Left renal pelvis (tissue), 4 donors: ENCODE measurements at regions not wholly inside any gene's neighbourhood (a gene's known extent, or its start where the extent isn't known, plus 50 kb on each side); places are given as distances from the start of the nearest gene placed in this dataset.

Experiments
- DNase-seq, 4 donors: peaks; one replicate each; pipeline ENCODE4 v3.0.0-alpha.2; 2013; ENCODE audit warnings: low read depth in 4 of 4, low spot score in 3 of 4

DNA sequence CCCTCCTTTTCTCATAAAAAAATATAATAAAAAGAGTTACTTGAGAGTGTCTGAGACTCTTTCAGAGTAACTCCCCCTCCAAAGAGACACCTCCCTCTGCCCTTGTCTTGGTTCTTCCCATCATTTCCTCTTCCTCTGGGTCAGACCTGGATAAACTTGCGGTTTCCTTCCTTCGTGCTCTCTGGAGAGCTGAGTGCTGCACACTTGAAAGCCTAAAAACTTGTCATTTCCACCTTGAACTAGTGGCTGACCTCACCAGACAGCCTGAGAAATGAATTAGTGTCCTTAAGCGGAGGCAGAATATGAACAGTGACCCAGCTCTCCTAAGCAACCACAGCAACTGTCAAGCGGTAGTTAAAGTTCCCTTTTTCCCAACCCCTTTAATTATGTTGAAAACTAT lies 88.4 kb upstream of the PROX1 start:
- DNase-seq, result no peak

DNA sequence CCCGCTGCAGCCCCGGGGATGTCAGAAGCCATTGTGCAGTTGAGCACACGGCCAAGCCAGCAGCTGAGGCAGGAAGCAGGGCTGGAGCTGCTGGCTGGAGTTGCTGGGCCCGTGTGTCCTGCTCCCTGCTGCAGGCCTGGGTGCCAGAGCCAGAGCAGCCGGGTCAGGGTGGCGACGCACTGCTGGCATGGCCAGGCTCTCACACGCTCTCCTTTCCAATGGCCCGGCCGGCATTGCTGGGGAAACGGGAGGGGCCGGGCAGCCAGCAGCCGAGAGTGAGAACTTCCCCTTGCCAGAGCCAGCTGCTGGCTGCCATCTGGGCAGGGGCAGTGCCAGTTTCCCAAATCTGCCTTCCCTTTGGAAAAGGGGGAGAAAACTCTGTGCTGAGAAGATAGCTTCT lies 82.4 kb upstream of the PROX1 start:
- DNase-seq, result no peak

DNA sequence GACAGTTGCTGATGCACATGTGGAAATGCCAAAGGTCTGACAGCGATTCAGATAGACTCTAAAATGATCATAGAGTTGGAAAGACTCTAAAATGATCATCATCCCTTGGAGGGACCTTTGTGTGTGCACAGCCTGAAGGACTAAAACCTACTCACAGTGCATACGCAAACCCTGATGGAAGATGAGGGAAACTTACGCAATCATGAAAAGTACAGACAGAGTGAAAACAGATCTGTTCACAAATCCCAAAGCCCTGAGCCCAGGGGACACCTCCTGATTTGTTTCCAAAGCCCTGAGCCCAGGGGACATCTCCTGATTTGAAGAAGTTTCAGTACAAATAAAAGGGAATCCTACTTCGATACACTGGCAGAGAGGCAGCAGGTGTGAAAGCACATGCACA lies 79.3 kb upstream of the PROX1 start:
- DNase-seq, result no peak

DNA sequence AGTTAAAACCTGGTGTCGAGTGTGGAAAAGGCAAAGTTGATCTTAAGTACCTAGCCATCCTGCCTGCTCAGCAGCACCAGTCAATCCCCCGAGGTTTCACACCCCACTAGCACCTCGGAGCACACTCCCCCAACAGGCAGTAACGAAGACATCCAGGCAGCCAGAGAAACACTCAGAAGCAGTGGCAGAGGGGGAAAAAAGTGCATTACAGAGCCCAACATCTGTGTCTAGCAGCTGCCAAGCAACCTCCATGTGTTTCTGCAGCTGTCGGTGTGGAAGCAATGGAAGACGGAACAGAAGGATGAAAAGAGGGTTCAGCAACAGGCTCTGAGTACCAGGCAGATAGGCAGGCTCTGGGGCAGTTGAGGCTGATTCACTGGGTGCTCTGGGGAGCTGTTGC lies 73.4 kb upstream of the PROX1 start:
- DNase-seq, result no peak

DNA sequence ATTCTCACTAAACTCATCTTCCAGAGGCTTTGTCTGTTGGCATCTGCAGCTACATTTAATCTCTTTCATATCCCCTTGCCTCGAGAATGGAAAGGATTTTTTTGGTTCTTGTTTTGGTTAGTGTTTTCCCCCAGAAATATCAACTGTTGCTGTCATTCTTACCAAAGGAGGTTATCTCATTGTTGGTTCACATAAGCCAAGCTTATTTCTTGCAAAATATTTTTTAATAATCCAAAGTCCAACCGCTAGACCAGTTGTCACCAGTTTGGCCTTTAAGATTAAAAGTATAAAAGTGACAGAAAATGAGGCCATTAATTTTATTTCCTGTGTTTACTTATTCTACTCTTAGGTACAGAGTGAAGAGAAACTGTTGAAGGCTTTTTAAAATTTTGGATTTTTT lies 66.5 kb upstream of the PROX1 start:
- no peak for DNase-seq

DNA sequence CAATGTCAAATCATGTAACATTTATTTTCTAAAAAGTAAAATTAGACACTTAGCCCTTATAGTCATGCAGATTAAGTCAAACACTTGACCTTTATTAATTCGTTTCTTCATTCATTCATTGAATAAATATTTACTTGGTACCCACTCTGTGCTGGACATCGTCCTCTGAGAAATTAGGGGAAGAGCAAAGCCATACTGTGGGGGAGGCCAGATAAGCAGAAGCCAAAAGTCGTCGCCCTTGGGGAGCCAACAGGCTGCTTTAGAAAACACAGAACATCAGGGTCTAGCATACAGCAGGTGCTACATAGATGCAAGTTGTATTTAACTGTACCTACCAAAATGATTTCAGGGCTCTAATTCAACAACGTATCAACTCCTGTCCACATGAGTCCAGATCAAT lies 66.1 kb upstream of the PROX1 start:
- DNase-seq, result no peak

DNA sequence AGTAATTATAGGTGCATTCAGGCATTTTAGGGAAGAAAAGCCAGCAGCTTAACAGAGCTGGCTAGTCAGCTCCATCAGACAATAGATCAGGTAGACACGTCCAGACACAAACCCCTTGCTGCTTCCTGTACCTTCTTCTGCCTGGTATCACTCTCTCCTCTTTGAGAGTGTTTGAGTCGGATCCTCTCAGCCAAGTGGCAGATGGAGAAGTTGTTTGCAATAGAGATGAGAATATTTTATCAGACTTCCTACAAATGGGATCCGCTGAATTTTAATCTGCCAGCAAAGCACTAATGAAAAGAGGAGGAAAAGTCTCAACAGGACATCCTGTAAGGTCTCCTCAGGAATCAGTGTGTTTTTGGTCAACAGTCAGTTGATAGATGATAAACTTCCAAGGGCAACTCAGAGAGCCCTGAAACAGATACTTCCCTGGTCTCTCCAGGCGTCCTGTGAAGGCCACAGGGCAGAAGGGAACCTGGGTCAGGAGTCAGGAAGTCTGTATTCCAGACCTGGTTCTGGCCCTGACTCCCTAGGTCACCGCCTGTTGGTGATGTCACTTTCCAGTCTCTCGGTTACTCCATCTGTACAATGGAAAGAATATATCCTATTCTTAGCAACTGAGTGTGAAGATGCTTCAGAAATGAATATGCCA lies 62.1 kb upstream of the PROX1 start:
- no peak for DNase-seq

DNA sequence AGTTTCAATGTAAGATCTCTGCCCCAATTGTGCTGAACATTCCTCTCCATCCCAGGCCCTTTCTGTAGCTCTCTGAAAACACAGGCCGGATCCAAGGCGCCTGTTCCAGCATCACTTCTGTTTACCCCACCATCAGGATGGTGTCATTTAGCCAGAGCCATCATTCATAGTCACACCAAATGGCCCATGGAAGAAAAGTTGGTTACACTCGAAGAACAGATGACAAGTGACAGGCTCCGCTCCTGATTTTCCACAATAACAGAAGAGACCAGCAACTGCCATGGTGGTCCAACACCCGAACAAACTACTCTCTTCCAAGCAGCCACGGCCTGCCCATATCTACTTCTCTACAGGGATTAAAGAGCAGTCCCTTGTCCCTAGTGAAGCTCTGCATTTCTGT lies 59.9 kb upstream of the PROX1 start:
- no peak for DNase-seq

DNA sequence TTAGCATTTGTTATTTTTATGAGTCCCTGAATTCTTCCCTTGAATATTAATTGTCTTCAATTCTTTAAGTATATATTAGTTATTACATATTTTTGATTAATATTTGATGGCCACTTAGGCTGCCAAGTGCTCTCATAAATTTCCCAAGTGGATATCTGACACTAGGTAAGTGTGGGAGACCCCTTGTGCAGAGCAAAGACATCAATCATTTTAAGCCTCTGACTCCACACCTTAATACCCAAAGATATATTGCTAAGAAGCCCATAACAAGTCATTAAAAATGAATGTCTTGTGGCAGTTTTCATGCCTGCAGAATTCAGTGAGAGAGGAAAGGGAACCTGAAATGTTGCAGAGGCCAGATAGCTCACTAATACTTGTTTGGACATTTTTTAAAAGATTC lies 58.4 kb upstream of the PROX1 start:
- no peak for DNase-seq

DNA sequence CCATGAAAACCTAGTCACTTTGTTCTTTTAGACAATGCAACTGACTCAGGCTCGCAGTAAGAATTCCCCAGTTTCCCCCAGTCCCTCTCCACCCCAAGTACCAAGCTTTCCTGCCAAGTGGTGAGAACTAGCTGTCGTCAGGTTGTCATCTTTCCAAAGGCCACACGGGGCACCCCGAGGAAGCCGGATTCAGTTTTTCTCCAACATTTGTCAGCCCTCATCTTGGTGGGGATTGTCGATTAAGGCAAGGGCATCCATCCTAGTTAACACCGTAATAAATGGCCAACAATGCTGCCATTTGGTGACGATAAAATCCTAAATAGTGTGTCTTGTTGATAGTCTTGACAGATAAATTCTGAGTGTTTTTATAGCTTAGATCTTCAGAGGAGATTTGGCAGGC lies 55.9 kb upstream of the PROX1 start:
- no peak for DNase-seq

DNA sequence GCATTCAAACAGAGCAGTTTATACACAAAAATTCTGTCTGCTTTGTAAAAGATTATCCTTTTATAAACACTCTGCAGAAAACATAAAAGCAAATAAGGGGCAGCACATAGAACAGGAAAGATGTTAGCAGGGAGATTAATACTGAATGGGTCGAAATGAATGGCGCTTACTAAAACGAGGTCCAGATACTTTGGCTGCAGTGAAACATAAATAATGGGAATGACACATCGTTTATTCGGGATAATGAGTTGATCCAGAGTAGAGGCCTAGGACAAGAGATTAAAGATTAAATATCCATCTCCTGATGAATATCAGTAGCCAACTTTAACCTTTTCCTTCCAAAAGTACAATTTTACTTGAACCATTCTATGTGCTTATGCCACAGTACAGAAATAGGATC lies 54.4 kb upstream of the PROX1 start:
- no peak for DNase-seq

DNA sequence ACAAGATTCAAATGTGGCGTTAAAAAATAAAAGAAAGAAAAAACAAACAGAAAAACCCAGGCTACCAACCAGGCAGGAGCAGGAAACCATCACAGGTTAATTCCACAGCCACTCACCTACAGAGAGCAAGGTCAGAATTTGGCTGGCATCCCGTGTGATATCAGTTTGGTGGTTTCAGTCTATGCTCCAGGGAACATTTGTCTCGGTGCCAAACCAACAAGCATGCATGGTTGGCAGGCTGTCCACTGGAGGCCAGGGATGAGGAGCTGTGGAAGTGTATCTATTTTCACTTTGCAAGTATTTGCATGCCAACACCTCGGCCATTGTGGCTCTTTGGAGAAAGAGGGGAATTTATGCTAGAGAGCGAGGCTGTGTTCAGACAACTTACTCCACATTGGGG lies 53.1 kb upstream of the PROX1 start:
- no peak for DNase-seq

DNA sequence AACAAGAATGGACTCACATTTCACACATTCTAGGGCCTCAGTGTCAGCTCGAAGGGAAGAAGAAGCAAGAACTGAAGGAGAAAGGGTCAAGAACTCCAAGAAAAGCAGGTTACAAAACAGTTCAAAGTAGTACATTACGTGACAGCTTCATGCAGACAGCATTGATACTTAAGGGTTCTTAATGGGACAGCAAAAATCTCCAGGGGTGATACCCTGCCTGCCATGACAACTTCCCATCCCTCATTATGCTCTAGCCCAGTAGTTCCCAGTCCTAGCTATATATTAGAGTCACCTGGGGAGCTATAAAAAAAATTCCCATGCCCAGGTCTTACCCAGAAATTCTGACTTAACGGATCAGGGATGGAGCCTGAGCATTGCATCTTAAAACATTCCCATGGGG lies 51.2 kb upstream of the PROX1 start:
- no peak for DNase-seq
